ENCODE measurements at regions not wholly inside any gene's neighbourhood (a gene's known extent, or its start where the extent isn't known, plus 50 kb on each side); places are given as distances from the start of the nearest gene placed in this dataset.

GRCh38 chr5:39543335-39543734 lies 118.6 kb upstream of the DAB2 start:
- TF ChIP-seq CTCF (IDR thresholded peaks at IDR 0.05) = no peak
- no peak for TF ChIP-seq POLR2A (IDR thresholded peaks at IDR 0.05)

All from uterus (tissue), 2 donors.